DND-41 (cell line): ENCODE measurements at regions not wholly inside any gene's neighbourhood (a gene's known extent, or its start where the extent isn't known, plus 50 kb on each side); places are given as distances from the start of the nearest gene placed in this dataset.

Experiments used
- EZH2 ChIP-seq: IDR thresholded peaks from 3 replicates; pipeline ENCODE4 v1.6.1; 2012; ENCODE audit warnings: borderline replicate concordance, low read depth, mild to moderate bottlenecking, moderate library complexity, low read length, inconsistent platforms; ENCODE audit not compliant: severe bottlenecking
- TF ChIP-seq, protein P1 (sequence below): IDR thresholded peaks from 2 replicates; pipeline ENCODE4 v1.5.1; 2012; ENCODE audit warnings: borderline replicate concordance, low read length, moderate library complexity, mild to moderate bottlenecking; ENCODE audit not compliant: poor library complexity, severe bottlenecking; ENCODE audit errors: extremely low read depth

DNA sequence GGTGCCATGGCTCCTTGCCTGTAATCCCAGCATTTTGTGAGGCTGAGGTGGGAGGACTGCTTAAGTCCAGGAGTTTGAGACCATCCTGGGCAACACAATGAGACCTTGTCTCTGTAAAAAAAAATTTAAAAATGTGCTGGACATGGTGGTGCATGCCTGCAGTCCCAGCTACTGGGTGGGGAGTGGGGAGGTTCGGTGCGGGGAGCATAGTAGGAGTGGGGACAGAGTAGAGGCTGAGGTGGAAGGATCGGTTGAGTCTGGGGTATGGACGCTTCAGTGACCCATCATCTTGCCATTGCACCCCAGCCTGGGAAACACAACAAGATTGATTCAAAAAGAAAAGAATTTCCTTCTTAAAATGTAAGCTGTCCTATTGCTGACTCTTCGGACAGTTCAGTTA, 1490.0 kb upstream of the GBE1 start:
- TF ChIP-seq EZH2, result no peak
- TF ChIP-seq, protein P1, sequence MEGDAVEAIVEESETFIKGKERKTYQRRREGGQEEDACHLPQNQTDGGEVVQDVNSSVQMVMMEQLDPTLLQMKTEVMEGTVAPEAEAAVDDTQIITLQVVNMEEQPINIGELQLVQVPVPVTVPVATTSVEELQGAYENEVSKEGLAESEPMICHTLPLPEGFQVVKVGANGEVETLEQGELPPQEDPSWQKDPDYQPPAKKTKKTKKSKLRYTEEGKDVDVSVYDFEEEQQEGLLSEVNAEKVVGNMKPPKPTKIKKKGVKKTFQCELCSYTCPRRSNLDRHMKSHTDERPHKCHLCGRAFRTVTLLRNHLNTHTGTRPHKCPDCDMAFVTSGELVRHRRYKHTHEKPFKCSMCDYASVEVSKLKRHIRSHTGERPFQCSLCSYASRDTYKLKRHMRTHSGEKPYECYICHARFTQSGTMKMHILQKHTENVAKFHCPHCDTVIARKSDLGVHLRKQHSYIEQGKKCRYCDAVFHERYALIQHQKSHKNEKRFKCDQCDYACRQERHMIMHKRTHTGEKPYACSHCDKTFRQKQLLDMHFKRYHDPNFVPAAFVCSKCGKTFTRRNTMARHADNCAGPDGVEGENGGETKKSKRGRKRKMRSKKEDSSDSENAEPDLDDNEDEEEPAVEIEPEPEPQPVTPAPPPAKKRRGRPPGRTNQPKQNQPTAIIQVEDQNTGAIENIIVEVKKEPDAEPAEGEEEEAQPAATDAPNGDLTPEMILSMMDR, result no peak
